HTR-8/SVneo (cell line): ENCODE measurements at regions not wholly inside any gene's neighbourhood (a gene's known extent, or its start where the extent isn't known, plus 50 kb on each side); places are given as distances from the start of the nearest gene placed in this dataset.
A peak's percentile ranks its signal among the peaks of the same experiment; 100 is the strongest.
"Not testable (repeated sequence)": the region's sequence is repeated elsewhere in the genome, so short reads cannot be mapped to it uniquely, and the experiment has no call there.

ENCODE experiments used
- DNase-seq: peaks from one replicate; pipeline ENCODE4 v3.0.0; 2011; ENCODE audit warnings: low spot score, mixed read lengths; ENCODE audit not compliant: insufficient read length
- FAIRE-seq: peaks from 2 replicates; lab custom pipeline; 2011; peaks lifted over from hg19 to GRCh38; lab: Jason Lieb, UNC

- no peak for DNase-seq
- FAIRE-seq: no peak
Observed at GRCh38 chr3:144930431-144930830, 958.8 kb downstream of the DIPK2A start.

DNA sequence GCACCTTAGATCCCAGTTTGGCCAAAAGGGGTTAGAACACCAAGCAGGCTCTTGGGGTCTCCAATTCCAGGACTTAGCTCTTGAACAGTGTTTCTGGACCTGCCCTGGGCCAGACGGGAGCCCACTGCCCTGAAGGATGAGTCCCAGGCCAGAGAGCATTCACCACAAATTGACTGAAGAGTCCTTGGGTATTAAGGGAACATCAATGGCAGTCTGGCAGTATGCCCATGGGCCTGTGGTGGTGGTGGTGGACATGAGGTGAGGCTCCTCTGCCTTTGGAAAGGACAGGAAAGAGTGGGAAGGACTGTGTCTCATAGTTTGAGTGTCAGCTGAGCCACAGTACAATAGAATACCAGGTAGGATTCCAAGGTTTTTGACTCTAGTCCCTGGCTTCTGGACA, 960.0 kb downstream of the DIPK2A start:
- no peak for DNase-seq
- no peak for FAIRE-seq

DNA sequence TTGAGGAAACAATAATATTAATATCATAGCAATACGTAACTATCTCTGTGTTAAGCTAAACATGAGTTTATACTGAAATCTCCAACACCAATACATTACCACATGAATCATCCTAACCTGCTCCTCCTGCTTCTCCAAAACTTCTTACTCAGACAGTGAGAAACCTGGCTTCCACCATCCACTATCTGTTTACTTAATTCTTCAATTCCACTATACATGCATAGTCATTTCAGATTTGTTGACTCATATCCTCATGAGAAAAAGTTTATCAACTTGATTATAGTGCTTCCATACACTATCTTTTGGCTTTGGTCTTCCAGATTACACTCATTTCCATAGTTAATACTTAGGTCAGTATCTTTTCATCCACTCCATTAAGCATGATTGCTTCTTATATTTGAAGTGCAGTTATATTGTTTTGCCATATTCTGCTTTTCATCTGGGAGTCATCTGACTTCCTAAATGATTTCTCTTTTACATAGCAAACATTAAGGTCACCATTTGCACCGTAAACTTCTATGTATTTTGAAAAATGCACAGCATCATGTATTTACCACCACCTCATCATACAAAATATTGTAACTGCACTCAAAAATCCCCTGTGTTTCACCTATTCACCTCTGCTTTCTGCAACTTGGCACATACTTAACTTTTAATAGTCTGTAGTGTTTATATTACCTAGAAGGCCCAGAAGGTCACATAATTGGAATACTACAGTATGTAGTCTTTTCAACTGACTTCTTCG, 970.6 kb downstream of the DIPK2A start:
- FAIRE-seq (no peak), DNase-seq (no peak)

- no peak for FAIRE-seq
Observed at GRCh38 chr3:144942838-144943197, 971.2 kb downstream of the DIPK2A start.

DNA sequence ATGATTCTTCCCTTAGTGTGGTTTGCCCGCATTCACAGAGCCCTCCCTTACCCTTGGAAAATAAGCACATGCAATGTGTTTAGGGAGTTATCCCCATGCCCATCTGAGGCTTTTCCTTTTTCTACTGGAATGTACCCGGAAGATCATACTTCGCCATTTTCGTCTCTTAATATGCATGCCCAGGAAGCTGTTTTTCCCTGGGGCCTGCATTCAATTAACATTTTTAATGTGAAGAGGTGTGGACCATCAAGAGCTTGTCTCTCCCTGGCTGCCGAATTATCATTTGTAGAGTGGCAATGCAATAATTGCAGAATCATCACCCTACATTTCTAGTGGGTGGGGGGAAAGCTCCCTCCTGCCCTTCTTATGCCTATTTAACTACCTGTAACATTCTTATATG, 976.3 kb downstream of the DIPK2A start:
- no peak for DNase-seq
- no peak for FAIRE-seq

More at GRCh38 chr3:144942838-144943197, 971.2 kb downstream of the DIPK2A start:
- DNase-seq: no peak

GRCh38 chr3:144948711-144949110, 977.1 kb downstream of the DIPK2A start:
- FAIRE-seq: no peak
- DNase-seq: no peak

GRCh38 chr3:144953959-144954358, 982.3 kb downstream of the DIPK2A start:
- FAIRE-seq: no peak
- no peak for DNase-seq

- FAIRE-seq: no peak
- DNase-seq: no peak
Observed at GRCh38 chr3:144957398-144958101, 985.9 kb downstream of the DIPK2A start.

- no peak for DNase-seq
- no peak for FAIRE-seq
Observed at GRCh38 chr3:144963810-144964209, 992.2 kb downstream of the DIPK2A start.

DNA sequence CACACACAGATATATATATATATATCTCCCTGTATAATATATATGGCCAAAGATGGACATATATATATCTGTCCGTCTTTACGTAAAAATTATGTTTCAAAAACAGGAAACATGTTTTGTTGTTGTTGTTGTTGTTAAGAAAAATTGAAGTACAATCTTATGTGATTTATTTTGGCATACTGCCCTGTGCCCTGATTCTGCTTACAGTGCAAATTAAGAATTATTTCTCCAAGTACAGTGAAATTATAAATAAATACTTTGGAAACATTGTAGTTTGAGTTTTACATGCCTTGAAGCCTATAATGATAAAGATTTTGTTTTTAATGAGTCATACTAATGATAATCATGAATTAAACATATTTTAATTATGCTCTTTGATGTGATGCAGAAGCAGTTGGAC, 994.9 kb downstream of the DIPK2A start:
- no peak for FAIRE-seq
- no peak for DNase-seq

DNA sequence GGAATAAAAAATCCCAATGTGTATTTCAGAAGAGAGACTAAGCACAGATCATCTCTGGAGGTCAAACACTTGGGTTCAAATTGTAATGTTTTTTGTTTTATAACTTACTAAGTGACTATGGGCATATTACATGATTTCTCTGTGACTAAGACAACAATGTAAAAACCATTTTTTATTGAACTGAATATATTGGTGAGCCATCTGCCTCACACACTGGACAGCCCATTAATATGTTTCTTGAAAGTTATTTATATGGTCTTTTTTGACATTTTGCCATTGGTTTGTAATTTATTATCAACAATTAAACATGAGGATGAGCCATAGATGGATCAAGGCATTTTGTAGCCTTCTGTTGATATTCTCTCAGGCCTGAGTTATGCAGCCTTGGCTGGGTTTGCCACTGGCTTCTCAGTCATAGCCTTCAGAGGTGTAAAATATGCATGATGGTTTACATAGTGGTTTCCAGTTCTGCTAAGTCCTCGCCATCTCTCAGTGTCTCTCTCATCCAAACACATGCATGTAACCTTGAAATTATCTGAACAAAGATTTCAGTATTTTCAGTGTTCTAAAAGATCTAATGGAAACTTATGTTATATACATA, 997.2 kb downstream of the DIPK2A start:
- DNase-seq: no peak
- no peak for FAIRE-seq

GRCh38 chr3:144984481-144984880, 1012.9 kb downstream of the DIPK2A start:
- not testable (repeated sequence) for FAIRE-seq, DNase-seq

DNA sequence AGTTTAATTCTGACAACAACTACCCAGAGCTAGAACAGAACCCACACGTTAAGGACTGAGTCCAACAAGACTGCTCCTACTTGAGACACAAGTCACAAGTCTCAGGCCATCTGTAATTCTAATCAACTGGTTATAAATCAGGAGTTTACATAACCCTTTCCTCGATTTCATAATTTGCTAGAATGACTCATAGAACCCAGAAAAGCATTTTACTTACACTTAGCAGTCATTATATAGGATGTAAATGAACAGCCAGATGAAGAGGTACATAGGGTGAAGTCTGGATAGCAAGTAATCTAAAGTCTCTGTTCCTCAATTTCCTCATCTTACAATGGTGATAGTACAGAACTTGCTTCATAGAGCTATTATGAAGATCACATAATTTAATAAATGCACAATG, 1018.2 kb downstream of the DIPK2A start:
- no peak for DNase-seq
- no peak for FAIRE-seq

DNA sequence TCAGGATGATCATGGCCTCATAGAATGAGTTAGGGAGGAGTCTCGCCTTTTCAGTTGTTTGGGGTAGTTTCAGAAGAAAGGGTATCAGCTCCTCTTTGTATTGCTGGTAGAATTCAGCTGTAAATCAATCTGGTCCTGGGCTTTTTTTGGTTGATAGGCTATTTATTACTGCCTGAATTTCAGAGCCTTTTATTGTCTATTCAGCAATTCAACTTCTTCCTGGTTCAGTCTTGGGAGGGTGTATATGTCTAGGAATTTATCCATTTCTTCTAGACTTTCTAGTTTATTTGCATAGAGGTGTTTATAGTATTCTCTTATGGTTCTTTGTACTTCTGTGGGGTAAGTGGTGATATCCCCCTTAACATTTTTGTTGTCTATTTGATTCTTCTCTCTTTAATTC, 1024.2 kb downstream of the DIPK2A start:
- no peak for FAIRE-seq
- DNase-seq: no peak

- no peak for DNase-seq
- FAIRE-seq: no peak
Observed at GRCh38 chr3:145005427-145005826, 1033.8 kb downstream of the DIPK2A start.

DNA sequence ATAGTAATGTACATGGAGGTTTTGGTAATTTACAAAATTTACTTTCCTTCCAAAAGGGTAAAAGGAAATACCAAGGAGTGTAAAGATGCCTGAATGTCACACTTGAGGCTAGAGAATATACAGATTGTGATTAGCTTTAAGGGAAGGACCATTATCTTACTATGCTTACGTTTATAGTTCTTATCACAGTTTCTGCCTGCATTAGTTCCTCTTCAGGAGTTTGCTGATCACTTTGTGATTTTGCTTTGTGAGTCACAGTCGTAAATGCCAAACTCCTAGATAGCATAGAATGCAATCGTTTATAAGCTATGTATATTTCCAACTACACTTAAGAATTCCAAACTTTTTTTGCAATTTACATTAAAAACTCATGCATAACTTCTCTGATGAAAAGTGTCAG, 1034.6 kb downstream of the DIPK2A start:
- no peak for FAIRE-seq

GRCh38 chr3:145013931-145014330, 1042.3 kb downstream of the DIPK2A start:
- DNase-seq: no peak

More for the DNA sequence above, 1034.6 kb downstream of the DIPK2A start:
- DNase-seq: no peak

GRCh38 chr3:145015253-145015652, 1043.6 kb downstream of the DIPK2A start:
- no peak for FAIRE-seq
- DNase-seq: no peak

More at GRCh38 chr3:145013931-145014330, 1042.3 kb downstream of the DIPK2A start:
- no peak for FAIRE-seq

GRCh38 chr3:145017959-145018358, 1046.3 kb downstream of the DIPK2A start:
- DNase-seq (peak; percentile 3), FAIRE-seq (no peak)

GRCh38 chr3:145022447-145022846, 1050.8 kb downstream of the DIPK2A start:
- FAIRE-seq (no peak), DNase-seq (no peak)

DNA sequence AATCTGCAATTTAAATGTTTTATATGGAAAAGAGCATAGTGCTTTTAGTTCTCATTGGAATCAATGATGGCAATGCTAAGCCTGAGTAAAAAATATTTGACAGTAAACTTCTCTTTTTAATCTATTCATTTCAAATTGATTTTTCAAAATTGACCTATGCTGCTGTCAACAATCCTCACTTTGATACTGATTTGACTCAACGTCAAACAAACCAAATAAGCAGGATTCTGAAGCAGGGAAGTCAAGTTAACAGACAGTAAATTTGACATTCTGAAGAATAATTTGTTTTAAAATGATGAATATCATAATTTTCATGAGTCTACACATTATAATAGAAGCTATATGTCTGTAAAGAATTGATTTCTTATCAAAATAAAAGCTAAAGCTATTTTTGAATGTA, 1053.1 kb downstream of the DIPK2A start:
- DNase-seq (no peak), FAIRE-seq (no peak)
